HG03442 (cell line): ENCODE measurements at regions not wholly inside any gene's neighbourhood (a gene's known extent, or its start where the extent isn't known, plus 50 kb on each side); places are given as distances from the start of the nearest gene placed in this dataset.

Experiments used
- ATAC-seq: cut with Tn5 transposase; IDR thresholded peaks from one replicate; pipeline ENCODE4 v1.9.1; 2021; ENCODE audit warnings: mild to moderate bottlenecking, moderate library complexity; ENCODE audit not compliant: unreplicated experiment

GRCh38 chr5:58121391-58121790 is 338.5 kb downstream of the PLK2 start:
- no peak for ATAC-seq

GRCh38 chr5:58117542-58117941 is 342.3 kb downstream of the PLK2 start:
- no peak for ATAC-seq

- ATAC-seq, result no peak
These were observed 343.5 kb downstream of the PLK2 start for GRCh38 chr5:58116346-58116745.

- ATAC-seq, result no peak
These were observed 344.1 kb downstream of the PLK2 start for GRCh38 chr5:58115811-58116210.

- ATAC-seq, result no peak
These were observed 345.6 kb downstream of the PLK2 start for GRCh38 chr5:58114324-58114723.

GRCh38 chr5:58113172-58113571 is 346.7 kb downstream of the PLK2 start:
- ATAC-seq, result no peak

- ATAC-seq, result no peak
These were observed 351.4 kb downstream of the PLK2 start for GRCh38 chr5:58108511-58108910.

- ATAC-seq, result no peak
These were observed 352.2 kb downstream of the PLK2 start for GRCh38 chr5:58107704-58108103.

GRCh38 chr5:58106754-58107410 is 353.0 kb downstream of the PLK2 start:
- ATAC-seq, result no peak

- no peak for ATAC-seq
These were observed 354.1 kb downstream of the PLK2 start for GRCh38 chr5:58105836-58106235.

GRCh38 chr5:58099257-58099656 is 360.6 kb downstream of the PLK2 start:
- ATAC-seq, result no peak

GRCh38 chr5:58094031-58094430 is 365.9 kb downstream of the PLK2 start:
- ATAC-seq, result peak; percentile 65

GRCh38 chr5:58090704-58091103 is 369.2 kb downstream of the PLK2 start:
- ATAC-seq, result no peak

- ATAC-seq, result no peak
These were observed 370.9 kb downstream of the PLK2 start for GRCh38 chr5:58088941-58089340.

- no peak for ATAC-seq
These were observed 372.0 kb downstream of the PLK2 start for GRCh38 chr5:58087905-58088304.

GRCh38 chr5:58087123-58087522 is 372.8 kb downstream of the PLK2 start:
- ATAC-seq, result no peak

- no peak for ATAC-seq
These were observed 374.1 kb downstream of the PLK2 start for GRCh38 chr5:58085800-58086199.

- no peak for ATAC-seq
These were observed 378.5 kb downstream of the PLK2 start for GRCh38 chr5:58081435-58081834.

- ATAC-seq, result no peak
These were observed 379.3 kb downstream of the PLK2 start for GRCh38 chr5:58080573-58080972.

GRCh38 chr5:58077966-58078365 is 381.9 kb downstream of the PLK2 start:
- ATAC-seq, result no peak

- ATAC-seq, result no peak
These were observed 382.5 kb downstream of the PLK2 start for GRCh38 chr5:58077416-58077815.

- ATAC-seq, result no peak
These were observed 383.2 kb downstream of the PLK2 start for GRCh38 chr5:58076483-58077257.

GRCh38 chr5:58075907-58076306 is 384.0 kb downstream of the PLK2 start:
- ATAC-seq, result no peak
